Myocyte (in vitro differentiated cells): ENCODE measurements at regions not wholly inside any gene's neighbourhood (a gene's known extent, or its start where the extent isn't known, plus 50 kb on each side); places are given as distances from the start of the nearest gene placed in this dataset.

Experiments
- DNase-seq: peaks from one replicate; pipeline ENCODE4 v3.0.0-alpha.2; 2012; ENCODE audit warnings: low read depth

GRCh38 chr5:155952486-155953089, 374.4 kb upstream of the SGCD start:
- no peak for DNase-seq

- DNase-seq, result no peak
Observed at GRCh38 chr5:155953335-155953734, 373.6 kb upstream of the SGCD start.

- DNase-seq, result no peak
Observed at GRCh38 chr5:155954701-155955445, 372.1 kb upstream of the SGCD start.

GRCh38 chr5:155957884-155958283, 369.1 kb upstream of the SGCD start:
- DNase-seq, result no peak

- DNase-seq, result no peak
Observed at GRCh38 chr5:155959082-155959481, 367.9 kb upstream of the SGCD start.

- DNase-seq, result no peak
Observed at GRCh38 chr5:155960177-155960576, 366.8 kb upstream of the SGCD start.

- DNase-seq, result no peak
Observed at GRCh38 chr5:155969537-155969936, 357.4 kb upstream of the SGCD start.

- DNase-seq, result no peak
Observed at GRCh38 chr5:155974369-155974768, 352.6 kb upstream of the SGCD start.

GRCh38 chr5:155978850-155979249, 348.1 kb upstream of the SGCD start:
- no peak for DNase-seq

- no peak for DNase-seq
Observed at GRCh38 chr5:155982354-155982753, 344.6 kb upstream of the SGCD start.

- no peak for DNase-seq
Observed at GRCh38 chr5:155983954-155984353, 343.0 kb upstream of the SGCD start.

- no peak for DNase-seq
Observed at GRCh38 chr5:155987265-155987810, 339.6 kb upstream of the SGCD start.

GRCh38 chr5:155989879-155990278, 337.1 kb upstream of the SGCD start:
- no peak for DNase-seq

GRCh38 chr5:155996123-155996522, 330.8 kb upstream of the SGCD start:
- DNase-seq, result no peak

GRCh38 chr5:155998257-155998656, 328.7 kb upstream of the SGCD start:
- no peak for DNase-seq

GRCh38 chr5:156000115-156000514, 326.8 kb upstream of the SGCD start:
- no peak for DNase-seq

- no peak for DNase-seq
Observed at GRCh38 chr5:156004754-156005153, 322.2 kb upstream of the SGCD start.

GRCh38 chr5:156006026-156006647, 320.8 kb upstream of the SGCD start:
- DNase-seq, result no peak

- no peak for DNase-seq
Observed at GRCh38 chr5:156008844-156009243, 318.1 kb upstream of the SGCD start.

GRCh38 chr5:156009583-156009982, 317.4 kb upstream of the SGCD start:
- no peak for DNase-seq

- DNase-seq, result no peak
Observed at GRCh38 chr5:156015137-156015536, 311.8 kb upstream of the SGCD start.

- no peak for DNase-seq
Observed at GRCh38 chr5:156019130-156019529, 307.8 kb upstream of the SGCD start.
